COLO829 (cell line): ENCODE measurements at regions not wholly inside any gene's neighbourhood (a gene's known extent, or its start where the extent isn't known, plus 50 kb on each side); places are given as distances from the start of the nearest gene placed in this dataset.
"Not testable (repeated sequence)": the region's sequence is repeated elsewhere in the genome, so short reads cannot be mapped to it uniquely, and the experiment has no call there.

Experiments used
- DNase-seq: peaks from one replicate; pipeline ENCODE4 v3.0.0; 2012; ENCODE audit warnings: low spot score

GRCh38 chr10:50999163-50999562 is 75.1 kb upstream of the PRKG1 start:
- DNase-seq = no peak

- DNase-seq = no peak
Observed at GRCh38 chr10:51000164-51000563, 74.1 kb upstream of the PRKG1 start.

GRCh38 chr10:51000976-51001375 is 73.3 kb upstream of the PRKG1 start:
- DNase-seq = no peak

GRCh38 chr10:51001587-51001986 is 72.7 kb upstream of the PRKG1 start:
- no peak for DNase-seq

DNA sequence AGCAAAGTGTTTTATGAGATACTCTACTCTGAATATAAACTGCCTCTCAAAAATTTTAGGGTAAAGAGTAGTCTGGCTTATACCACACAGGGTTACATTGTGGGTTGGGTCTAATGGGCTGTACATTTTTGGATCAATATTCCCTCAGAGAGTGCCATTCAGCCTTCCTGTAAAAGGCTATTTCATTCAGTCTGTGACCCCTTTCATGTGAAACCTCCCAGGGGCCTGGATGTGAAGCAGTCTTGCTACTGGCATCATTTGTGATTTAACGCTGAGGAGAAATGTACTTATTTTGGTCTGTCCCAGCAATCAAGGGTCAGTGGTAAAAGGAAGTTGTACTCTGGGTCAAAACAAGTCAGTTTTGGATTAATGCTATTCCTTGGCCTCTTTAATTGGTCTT is 71.8 kb upstream of the PRKG1 start:
- no peak for DNase-seq

- DNase-seq = no peak
Observed at GRCh38 chr10:51004776-51005175, 69.5 kb upstream of the PRKG1 start.

GRCh38 chr10:51005551-51005950 is 68.7 kb upstream of the PRKG1 start:
- DNase-seq = no peak

GRCh38 chr10:51006686-51007085 is 67.6 kb upstream of the PRKG1 start:
- DNase-seq = no peak

DNA sequence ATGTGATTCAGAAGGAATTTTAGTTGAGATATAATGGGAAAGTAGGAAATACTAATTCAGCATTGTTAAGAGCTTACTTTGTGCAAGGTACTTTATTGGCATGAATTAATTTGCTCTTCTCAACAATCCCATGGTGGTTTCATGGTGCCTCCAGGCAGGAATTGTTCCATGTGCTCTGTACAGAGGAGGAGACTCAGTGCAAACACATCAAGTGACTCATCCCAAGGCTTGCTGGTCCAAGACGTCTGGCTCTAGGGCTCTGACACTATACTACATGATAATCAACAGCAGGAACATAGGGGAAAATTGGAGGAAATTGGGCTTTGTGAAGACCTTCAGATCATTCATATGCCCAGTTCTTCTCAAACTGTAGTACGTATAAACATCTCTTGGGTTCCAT is 66.5 kb upstream of the PRKG1 start:
- no peak for DNase-seq

- no peak for DNase-seq
Observed at GRCh38 chr10:51008346-51008745, 65.9 kb upstream of the PRKG1 start.

GRCh38 chr10:51010977-51011376 is 63.3 kb upstream of the PRKG1 start:
- DNase-seq = peak; percentile 35

DNA sequence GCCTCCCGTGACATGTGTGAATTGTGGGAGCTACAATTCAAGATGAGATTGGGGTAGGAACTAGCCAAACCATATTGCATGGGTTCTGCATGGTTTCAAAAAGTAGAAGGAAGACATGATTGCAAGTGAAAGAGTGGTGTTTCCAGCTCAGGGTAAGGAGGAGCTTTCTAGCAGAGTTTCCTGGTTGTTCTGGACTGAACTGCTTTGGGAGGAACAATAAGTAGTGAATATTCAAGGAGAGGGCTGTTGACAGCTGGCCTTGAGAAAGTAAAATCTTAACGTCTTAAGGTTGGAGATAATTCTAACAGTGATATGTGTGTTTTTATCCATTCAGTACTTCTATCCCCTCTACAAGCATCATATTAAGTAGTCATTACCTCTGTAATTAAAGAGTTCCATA is 62.2 kb upstream of the PRKG1 start:
- DNase-seq = no peak

DNA sequence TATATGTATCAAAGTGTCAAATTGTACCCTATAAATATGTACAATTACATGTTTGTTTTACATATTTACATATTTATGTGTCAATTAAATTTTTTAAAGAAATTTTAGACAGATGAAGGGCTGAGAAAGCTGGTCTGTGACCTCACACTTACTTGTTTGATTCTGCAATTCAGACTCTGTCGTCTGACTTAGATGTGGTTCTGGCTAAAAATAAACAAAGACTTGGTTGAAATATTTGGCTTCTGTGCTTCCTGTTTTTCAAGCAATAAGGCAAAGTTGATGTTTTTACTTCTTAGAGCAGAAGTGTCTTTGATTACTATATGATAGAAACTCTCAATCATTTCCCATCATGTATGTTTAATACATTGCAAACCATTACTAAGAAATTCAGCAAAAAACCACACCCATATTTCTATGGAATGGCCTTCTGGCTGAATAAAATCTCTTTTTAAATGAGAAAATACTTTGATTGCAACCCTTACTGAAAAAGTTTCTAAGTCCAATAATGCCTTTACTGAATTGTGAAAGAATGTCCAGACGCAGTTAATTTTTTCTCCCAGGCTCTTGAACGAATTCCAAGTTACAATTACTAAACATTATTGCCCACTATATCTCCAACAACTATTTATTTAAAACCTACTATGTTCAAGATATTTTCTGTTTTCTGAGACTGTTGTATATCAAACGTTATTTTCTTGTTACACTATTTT is 59.5 kb upstream of the PRKG1 start:
- DNase-seq = no peak

- not testable (repeated sequence) for DNase-seq
Observed at GRCh38 chr10:51015390-51015754, 58.9 kb upstream of the PRKG1 start.

GRCh38 chr10:51020200-51020599 is 54.1 kb upstream of the PRKG1 start:
- no peak for DNase-seq

- no peak for DNase-seq
Observed at GRCh38 chr10:51022933-51023585, 51.2 kb upstream of the PRKG1 start.

DNA sequence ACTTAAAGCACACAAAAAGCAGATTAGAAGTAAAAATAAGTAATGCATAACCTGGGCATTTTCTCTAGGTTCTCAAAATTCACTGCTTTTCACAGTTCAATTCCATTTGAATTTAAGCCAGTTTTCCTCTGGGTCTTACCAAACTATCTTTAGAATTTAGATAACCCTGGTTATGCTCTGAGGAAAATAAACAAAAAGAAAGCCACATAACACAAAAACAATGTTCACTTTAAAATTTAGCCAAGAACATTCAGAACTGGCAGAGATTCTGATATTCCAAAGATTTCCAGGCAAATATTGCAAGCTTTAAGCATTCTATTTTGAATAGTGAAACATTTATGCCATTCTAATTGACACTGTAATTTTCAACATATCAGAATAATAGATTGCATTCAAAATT is 50.7 kb upstream of the PRKG1 start:
- no peak for DNase-seq
